Uterus (tissue), 3 donors: ENCODE measurements at regions not wholly inside any gene's neighbourhood (a gene's known extent, or its start where the extent isn't known, plus 50 kb on each side); places are given as distances from the start of the nearest gene placed in this dataset.

Source experiments
- DNase-seq, 2 donors: peaks; one replicate each; pipeline ENCODE4 v3.0.0-alpha.2; 2019 to 2020
- H3K27ac ChIP-seq, 2 donors: fragments of 200-600 bp; sonication (generic); 1 replicate in 1 of 2; 2 replicates in 1 of 2; pipeline ENCODE4 v1.5.1; 2016 to 2018
- H3K27me3 ChIP-seq, 2 donors: fragments of 200-600 bp; sonication (generic); one replicate each; pipeline ENCODE4 v1.5.1; 2018 to 2019; ENCODE audit warnings: control low read depth in 1 of 2
- H3K36me3 ChIP-seq, 2 donors: fragments of 200-600 bp; sonication (generic); one replicate each; pipeline ENCODE4 v1.5.1; 2019; ENCODE audit warnings: control low read depth in 1 of 2
- H3K4me1 ChIP-seq, 2 donors: fragments of 200-600 bp; sonication (generic); one replicate each; pipeline ENCODE4 v1.5.1; 2018 to 2019; ENCODE audit warnings: control low read depth in 1 of 2
- H3K4me3 ChIP-seq, 2 donors: fragments of 200-600 bp; sonication (generic); 1 replicate in 1 of 2; 2 replicates in 1 of 2; pipeline ENCODE4 v1.5.1; 2018 to 2019; ENCODE audit warnings: mild to moderate bottlenecking in 1 of 2
- H3K9me3 ChIP-seq, 2 donors: fragments of 200-600 bp; sonication (generic); one replicate each; pipeline ENCODE4 v1.5.1; 2019; ENCODE audit warnings: control low read depth in 1 of 2
- POLR2A ChIP-seq, 2 donors: fragments of 450-650 bp; IDR thresholded peaks; one replicate each; pipeline ENCODE4 v1.6.1; 2016; ENCODE audit warnings: antibody characterized with exemption in 2 of 2, mild to moderate bottlenecking in 1 of 2, moderate library complexity in 1 of 2
- intact Hi-C: fragments of 100-400 bp; cut with DNase I; formaldehyde crosslinking; loops from one replicate; pipeline ENCODE4 v1.15.1; 2023; ENCODE audit warnings: low total_unique reads
- TF ChIP-seq, protein P1 (sequence below), 4 experiments: fragments of 200-600 bp in 2 of 4; fragments of 450-650 bp in 2 of 4; sonication (generic) in 2 of 4; IDR thresholded peaks; one replicate each; pipeline ENCODE4 v1.5.1; 2016 to 2019; ENCODE audit warnings: antibody characterized with exemption in 4 of 4, mild to moderate bottlenecking in 2 of 4, moderate library complexity in 1 of 4
- donor health status: DM: yes; HTN: yes; CAD: no.

DNA sequence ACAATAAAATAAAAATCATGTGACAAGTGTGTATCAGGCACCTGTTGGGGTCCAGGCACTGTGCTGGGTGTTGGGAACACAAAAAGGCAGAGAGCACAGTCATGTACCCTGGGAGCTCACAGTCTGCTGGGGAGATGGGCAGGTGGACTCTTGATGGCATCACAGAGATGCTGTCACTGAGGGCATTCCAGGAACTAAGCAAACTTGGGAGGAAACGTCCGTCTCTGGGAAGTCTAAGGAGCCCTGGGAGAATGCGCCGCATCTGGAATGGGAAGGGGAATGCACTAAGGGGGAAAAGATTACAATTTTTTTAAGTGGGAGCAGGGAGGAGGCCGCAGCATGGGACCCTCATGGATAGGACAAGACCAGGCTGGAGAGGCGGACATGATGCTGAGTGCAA, 80.9 kb upstream of the ZNF423 start:
- DNase-seq: no peak
- no peak overlapping the region for H3K27ac ChIP-seq
- H3K36me3 ChIP-seq: no peaks in the 10 kb centered on the region
- H3K9me3 ChIP-seq: no peaks in the 10 kb centered on the region
- H3K27me3 ChIP-seq: no peaks in the 10 kb centered on the region
- H3K4me3 ChIP-seq: no peak overlapping the region
- TF ChIP-seq POLR2A (IDR thresholded peaks at IDR 0.05): no peak
- TF ChIP-seq, protein P1, sequence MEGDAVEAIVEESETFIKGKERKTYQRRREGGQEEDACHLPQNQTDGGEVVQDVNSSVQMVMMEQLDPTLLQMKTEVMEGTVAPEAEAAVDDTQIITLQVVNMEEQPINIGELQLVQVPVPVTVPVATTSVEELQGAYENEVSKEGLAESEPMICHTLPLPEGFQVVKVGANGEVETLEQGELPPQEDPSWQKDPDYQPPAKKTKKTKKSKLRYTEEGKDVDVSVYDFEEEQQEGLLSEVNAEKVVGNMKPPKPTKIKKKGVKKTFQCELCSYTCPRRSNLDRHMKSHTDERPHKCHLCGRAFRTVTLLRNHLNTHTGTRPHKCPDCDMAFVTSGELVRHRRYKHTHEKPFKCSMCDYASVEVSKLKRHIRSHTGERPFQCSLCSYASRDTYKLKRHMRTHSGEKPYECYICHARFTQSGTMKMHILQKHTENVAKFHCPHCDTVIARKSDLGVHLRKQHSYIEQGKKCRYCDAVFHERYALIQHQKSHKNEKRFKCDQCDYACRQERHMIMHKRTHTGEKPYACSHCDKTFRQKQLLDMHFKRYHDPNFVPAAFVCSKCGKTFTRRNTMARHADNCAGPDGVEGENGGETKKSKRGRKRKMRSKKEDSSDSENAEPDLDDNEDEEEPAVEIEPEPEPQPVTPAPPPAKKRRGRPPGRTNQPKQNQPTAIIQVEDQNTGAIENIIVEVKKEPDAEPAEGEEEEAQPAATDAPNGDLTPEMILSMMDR (IDR thresholded peaks at IDR 0.05): no peak
- intact Hi-C loops: no loop called here
- no peaks in the 10 kb centered on the region for H3K4me1 ChIP-seq

DNA sequence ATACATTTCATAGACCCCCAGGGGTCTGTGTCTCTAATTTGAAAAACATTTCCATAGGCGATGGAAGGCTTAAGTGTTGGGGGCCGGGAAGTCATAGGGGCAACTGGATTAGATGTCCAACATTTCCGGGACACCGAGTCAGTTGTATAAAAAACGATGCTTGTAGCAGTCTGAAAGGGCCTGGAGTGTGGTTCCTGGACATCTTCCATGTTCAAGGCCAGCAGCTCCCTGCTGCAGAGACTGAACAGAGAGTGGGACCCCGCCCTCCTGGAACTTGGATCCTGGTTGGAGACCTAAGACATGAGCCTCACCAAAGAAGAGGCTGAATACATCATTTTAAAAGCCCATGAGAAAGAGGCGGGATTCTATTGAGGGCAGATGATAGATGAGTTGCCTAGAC, 82.0 kb upstream of the ZNF423 start:
- Histone ChIP-seq H3K36me3 (no peaks in the 10 kb centered on the region), H3K4me1 (no peaks in the 10 kb centered on the region), H3K27ac (no peak overlapping the region), H3K9me3 (no peaks in the 10 kb centered on the region), H3K27me3 (no peaks in the 10 kb centered on the region), H3K4me3 (no peak overlapping the region)
- intact Hi-C loops: no loop called here
- no peak for DNase-seq
- no peak for TF ChIP-seq POLR2A (IDR thresholded peaks at IDR 0.05)
- TF ChIP-seq, protein P1 (IDR thresholded peaks at IDR 0.05): no peak

DNA sequence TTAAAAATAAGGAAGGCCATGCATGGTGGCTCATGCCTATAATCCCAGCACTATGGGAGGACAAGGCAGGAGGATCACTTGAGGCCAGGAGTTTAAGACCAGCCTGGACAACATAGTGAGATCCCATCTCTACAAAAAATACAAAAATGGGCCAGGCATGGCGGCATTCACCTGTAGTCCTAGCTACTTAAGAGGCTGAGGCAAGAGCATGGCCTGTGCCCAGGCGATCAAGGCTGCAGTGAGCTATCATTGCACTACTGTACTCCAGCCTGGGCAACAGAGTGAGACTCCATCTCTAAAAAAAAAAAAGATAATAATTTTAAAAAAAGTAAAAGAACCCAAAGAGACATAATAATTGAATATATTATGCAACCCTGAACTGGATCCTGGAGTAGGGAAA, 83.6 kb upstream of the ZNF423 start:
- Histone ChIP-seq H3K4me3 (no peak overlapping the region), H3K27ac (no peak overlapping the region), H3K36me3 (no peaks in the 10 kb centered on the region), H3K9me3 (no peaks in the 10 kb centered on the region), H3K4me1 (no peaks in the 10 kb centered on the region), H3K27me3 (no peaks in the 10 kb centered on the region)
- intact Hi-C loops: no loop called here
- DNase-seq: no peak
- TF ChIP-seq, protein P1 (IDR thresholded peaks at IDR 0.05): no peak
- TF ChIP-seq POLR2A (IDR thresholded peaks at IDR 0.05): no peak

DNA sequence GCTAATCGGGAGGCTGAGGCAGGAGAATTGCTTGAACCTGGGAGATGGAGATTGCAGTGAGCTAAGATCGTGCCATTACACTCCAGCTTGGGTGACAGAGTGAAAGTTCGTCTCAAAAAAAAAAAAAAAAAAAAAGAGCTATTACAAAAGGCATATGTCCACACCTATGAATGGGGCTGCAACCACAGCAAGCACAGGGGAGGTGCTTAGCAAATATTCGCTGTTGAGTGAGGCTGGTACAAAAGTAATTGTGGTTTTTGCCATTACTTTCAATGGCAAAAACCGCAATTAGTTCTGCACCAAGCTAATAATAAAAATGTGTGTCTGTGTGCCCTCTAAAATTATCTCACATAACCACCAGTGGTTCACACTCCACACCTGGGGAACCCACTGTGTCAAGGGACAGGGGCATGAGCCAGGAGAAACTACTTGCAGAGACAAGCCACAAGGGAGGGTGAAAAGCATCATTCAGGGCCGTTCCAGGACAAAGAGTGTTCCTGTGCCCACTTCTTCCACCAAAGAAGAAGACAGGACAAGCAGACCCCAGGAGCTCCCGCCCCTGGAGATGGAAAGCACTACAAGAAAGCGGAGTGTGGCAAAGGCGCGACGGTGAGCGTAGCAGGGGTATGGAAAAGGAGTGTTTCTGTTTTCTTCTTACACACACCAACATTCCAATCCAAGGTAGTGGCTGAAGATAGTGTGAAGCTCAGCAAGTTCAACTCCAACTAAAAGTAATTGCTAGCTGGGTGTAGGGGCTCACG, 84.4 kb upstream of the CNEP1R1 start:
- TF ChIP-seq, protein P1 (IDR thresholded peaks at IDR 0.05): no peak
- no peak for TF ChIP-seq POLR2A (IDR thresholded peaks at IDR 0.05)
- Histone ChIP-seq H3K36me3 (no peaks in the 10 kb centered on the region), H3K4me1 (no peaks in the 10 kb centered on the region), H3K9me3 (no peaks in the 10 kb centered on the region), H3K4me3 (no peak overlapping the region), H3K27ac (no peak overlapping the region), H3K27me3 (no peaks in the 10 kb centered on the region)
- no peak for DNase-seq
- intact Hi-C loops: no loop called here

DNA sequence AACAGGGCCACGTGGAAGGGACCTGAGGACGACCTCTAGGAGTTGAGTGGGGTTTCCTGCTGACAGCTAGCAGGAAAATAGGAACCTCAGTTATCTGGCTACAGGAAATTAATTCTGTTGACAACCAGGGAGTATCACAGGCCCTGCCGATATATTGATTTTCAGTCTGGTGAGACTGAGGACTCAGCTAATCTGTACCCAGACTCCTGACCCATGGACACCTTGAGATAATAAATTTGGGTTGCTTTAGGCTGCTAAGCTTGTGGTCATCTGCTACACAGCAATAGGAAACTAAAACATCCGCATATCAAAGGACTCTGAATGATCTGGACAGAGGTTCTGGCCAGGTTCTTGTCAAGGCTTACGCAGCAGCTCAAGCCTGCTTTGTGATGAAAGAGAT, 80.8 kb upstream of the CNEP1R1 start:
- Histone ChIP-seq H3K4me3 (no peak overlapping the region), H3K27ac (no peak overlapping the region), H3K9me3 (no peaks in the 10 kb centered on the region), H3K36me3 (no peaks in the 10 kb centered on the region), H3K4me1 (no peaks in the 10 kb centered on the region), H3K27me3 (no peaks in the 10 kb centered on the region)
- intact Hi-C loops: no loop called here
- no peak for TF ChIP-seq POLR2A (IDR thresholded peaks at IDR 0.05)
- TF ChIP-seq, protein P1 (IDR thresholded peaks at IDR 0.05): no peak
- no peak for DNase-seq
